GM12875 (cell line): ENCODE measurements at regions not wholly inside any gene's neighbourhood (a gene's known extent, or its start where the extent isn't known, plus 50 kb on each side); places are given as distances from the start of the nearest gene placed in this dataset.

ENCODE experiments used
- H3K4me3 ChIP-seq: one replicate; pipeline ENCODE4 v1.5.1; 2011; ENCODE audit warnings: low read depth, low read length, control low read depth
- CTCF ChIP-seq: IDR thresholded peaks from 2 replicates; pipeline ENCODE4 v1.5.1; 2011; ENCODE audit warnings: low read depth, mild to moderate bottlenecking, control low read depth, inconsistent platforms, low read length, moderate library complexity, borderline replicate concordance; ENCODE audit not compliant: insufficient read depth

- H3K4me3 ChIP-seq, result no peak overlapping the region
- TF ChIP-seq CTCF, result no peak
Observed at GRCh38 chr12:92070054-92070863, 75.4 kb downstream of the BTG1 start.

DNA sequence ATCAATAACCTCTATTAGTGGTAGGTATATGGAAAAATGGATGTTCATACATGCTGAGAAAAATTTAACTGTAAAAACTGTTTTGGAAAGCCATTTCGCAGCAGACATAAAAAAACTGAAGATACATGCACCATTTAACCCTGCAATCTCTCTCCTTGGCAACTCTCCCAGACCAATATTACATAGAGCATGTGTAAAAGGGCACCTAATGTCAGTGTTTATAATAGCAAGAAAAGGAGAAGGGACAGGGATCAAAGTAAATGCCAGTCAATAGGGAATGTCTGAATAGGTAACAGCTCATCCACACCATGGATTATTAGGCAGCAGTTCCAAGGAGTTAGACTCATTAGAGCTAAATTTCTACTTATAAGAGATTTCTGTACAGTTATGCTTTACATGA is 77.2 kb downstream of the BTG1 start:
- H3K4me3 ChIP-seq, result no peak overlapping the region
- TF ChIP-seq CTCF, result no peak

DNA sequence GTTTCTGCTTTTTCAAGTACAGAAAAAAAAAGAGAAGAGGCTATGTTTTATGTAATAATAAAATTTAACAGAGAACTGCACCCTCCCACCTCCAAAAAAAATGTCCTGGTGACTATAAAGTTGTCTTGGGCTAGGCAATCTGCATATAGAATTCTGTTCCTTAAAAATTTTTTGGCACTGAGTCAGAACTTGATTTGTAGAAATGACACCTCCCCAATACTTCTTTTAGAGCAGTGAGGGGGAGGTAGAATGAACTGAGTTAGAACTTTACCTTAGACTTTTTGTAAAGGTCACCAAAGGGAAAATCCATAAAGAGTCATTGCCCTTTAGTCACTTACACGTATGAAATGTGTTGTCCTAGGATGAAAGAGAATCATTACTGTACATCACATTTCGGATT is 80.0 kb downstream of the BTG1 start:
- no peak for TF ChIP-seq CTCF

GRCh38 chr12:92065018-92065499 is 80.6 kb downstream of the BTG1 start:
- no peak overlapping the region for H3K4me3 ChIP-seq
- no peak for TF ChIP-seq CTCF

More for the DNA sequence above, 80.0 kb downstream of the BTG1 start:
- no peak overlapping the region for H3K4me3 ChIP-seq

- H3K4me3 ChIP-seq, result no peak overlapping the region
- TF ChIP-seq CTCF, result no peak
Observed at GRCh38 chr12:92064422-92064821, 81.2 kb downstream of the BTG1 start.

DNA sequence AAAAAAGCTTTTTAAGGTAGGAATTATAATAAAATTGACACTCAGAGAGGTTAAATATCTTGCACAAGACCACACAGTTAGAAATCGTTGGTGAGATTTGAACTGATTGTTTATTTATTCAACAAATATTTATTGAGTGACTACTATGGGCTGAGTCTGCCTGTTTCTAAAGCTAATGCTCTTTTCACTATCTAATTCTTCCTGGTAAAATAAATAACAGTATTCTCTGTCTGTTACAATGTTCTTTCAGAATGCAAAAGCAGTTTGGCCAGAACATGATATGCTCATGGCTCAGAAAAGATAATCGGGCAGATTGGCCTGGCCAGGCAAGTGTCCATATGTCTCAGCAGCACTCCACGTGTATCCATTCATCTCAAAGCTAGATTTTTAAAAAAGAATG is 82.0 kb downstream of the BTG1 start:
- no peak for TF ChIP-seq CTCF
- H3K4me3 ChIP-seq, result no peak overlapping the region
